ENCODE measurements at regions not wholly inside any gene's neighbourhood (a gene's known extent, or its start where the extent isn't known, plus 50 kb on each side); places are given as distances from the start of the nearest gene placed in this dataset.

DNA sequence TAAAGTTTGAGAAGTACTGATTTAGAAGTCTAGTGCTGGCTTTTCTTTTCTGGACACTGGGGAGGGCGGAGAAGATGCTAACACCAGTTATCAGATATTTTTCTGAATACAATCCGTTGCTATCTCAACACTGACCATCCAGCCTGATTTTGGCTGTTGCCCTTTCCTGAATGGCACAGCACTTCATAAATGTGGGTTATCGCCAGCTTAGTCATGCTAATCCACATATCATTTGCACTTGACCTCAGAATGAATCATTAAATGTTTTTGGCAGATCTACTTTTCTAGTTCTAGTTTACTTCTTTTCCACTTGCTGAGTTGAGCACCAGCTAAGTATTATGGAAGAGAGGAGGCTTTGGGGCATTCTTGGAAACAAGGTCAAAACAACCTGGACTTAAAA lies 60.8 kb upstream of the ESX1 start:
- TF ChIP-seq, protein P1, sequence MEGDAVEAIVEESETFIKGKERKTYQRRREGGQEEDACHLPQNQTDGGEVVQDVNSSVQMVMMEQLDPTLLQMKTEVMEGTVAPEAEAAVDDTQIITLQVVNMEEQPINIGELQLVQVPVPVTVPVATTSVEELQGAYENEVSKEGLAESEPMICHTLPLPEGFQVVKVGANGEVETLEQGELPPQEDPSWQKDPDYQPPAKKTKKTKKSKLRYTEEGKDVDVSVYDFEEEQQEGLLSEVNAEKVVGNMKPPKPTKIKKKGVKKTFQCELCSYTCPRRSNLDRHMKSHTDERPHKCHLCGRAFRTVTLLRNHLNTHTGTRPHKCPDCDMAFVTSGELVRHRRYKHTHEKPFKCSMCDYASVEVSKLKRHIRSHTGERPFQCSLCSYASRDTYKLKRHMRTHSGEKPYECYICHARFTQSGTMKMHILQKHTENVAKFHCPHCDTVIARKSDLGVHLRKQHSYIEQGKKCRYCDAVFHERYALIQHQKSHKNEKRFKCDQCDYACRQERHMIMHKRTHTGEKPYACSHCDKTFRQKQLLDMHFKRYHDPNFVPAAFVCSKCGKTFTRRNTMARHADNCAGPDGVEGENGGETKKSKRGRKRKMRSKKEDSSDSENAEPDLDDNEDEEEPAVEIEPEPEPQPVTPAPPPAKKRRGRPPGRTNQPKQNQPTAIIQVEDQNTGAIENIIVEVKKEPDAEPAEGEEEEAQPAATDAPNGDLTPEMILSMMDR (IDR thresholded peaks at IDR 0.05; ENCODE audit: low read depth, low read length, missing input control): no peak
- no peak for TF ChIP-seq TAF1 (conservative IDR thresholded peaks at IDR 0.05)
- no peak for TF ChIP-seq MAX (IDR thresholded peaks at IDR 0.05)
